Lung (tissue), 11 donors: ENCODE measurements at regions not wholly inside any gene's neighbourhood (a gene's known extent, or its start where the extent isn't known, plus 50 kb on each side); places are given as distances from the start of the nearest gene placed in this dataset.
A peak's percentile ranks its signal among the peaks of the same experiment; 100 is the strongest.

ENCODE experiments used
- ATAC-seq: fragments of 200-7000 bp; cut with Tn5 transposase; one replicate; pipeline ENCODE4 v1.9.1; 2020; ENCODE audit warnings: moderate number of reproducible peaks; ENCODE audit not compliant: insufficient read depth, low FRiP score
- DNase-seq, 3 donors: peaks; one replicate each; pipeline ENCODE4 v3.0.0-alpha.2; 2013 to 2017
- H3K27ac ChIP-seq, 2 donors: one replicate each; pipeline ENCODE4 v1.5.1; 2013; ENCODE audit warnings: mild to moderate bottlenecking in 2 of 2, moderate library complexity in 2 of 2, control low read depth in 1 of 2, inconsistent platforms in 1 of 2, low read depth in 1 of 2, low read length in 1 of 2
- H3K27me3 ChIP-seq, 3 donors: one replicate each; pipeline ENCODE4 v1.5.1; 2013; ENCODE audit warnings: low read length in 2 of 3; ENCODE audit not compliant: control insufficient read depth in 3 of 3, insufficient read depth in 3 of 3
- H3K36me3 ChIP-seq, 4 donors: one replicate each; pipeline ENCODE4 v1.5.1; 2013; ENCODE audit warnings: low read length in 4 of 4, mild to moderate bottlenecking in 1 of 4, moderate library complexity in 1 of 4; ENCODE audit not compliant: control insufficient read depth in 4 of 4, insufficient read depth in 4 of 4
- H3K4me1 ChIP-seq, 5 donors: one replicate each; pipeline ENCODE4 v1.5.1; 2013; ENCODE audit warnings: low read length in 5 of 5, mild to moderate bottlenecking in 2 of 5, moderate library complexity in 1 of 5; ENCODE audit not compliant: control insufficient read depth in 5 of 5, insufficient read depth in 5 of 5
- H3K4me3 ChIP-seq: one replicate; pipeline ENCODE4 v1.5.1; 2013; ENCODE audit warnings: mild to moderate bottlenecking, control low read depth, moderate library complexity
- H3K9ac ChIP-seq, 2 donors: one replicate each; pipeline ENCODE4 v1.5.1; 2013; ENCODE audit warnings: low read length in 2 of 2, control low read depth in 1 of 2; ENCODE audit not compliant: insufficient read depth in 1 of 2
- H3K9me3 ChIP-seq, 4 donors: one replicate each; pipeline ENCODE4 v1.5.1; 2013; ENCODE audit warnings: low read length in 3 of 4, mild to moderate bottlenecking in 1 of 4, moderate library complexity in 1 of 4; ENCODE audit not compliant: control insufficient read depth in 4 of 4, insufficient read depth in 3 of 4
- WGBS, 2 donors: extraction: QIAGEN DNeasy Blood & Tissue Kit; methylation state at CpG; one replicate each; pipeline ENCODE4 v1.1.7; 2013; 5-methylcytosine and 5-hydroxymethylcytosine counted together
- TF ChIP-seq, protein P1 (sequence below): IDR thresholded peaks from 2 replicates; pipeline ENCODE4 v1.5.1; 2012; ENCODE audit warnings: mild to moderate bottlenecking; ENCODE audit errors: control extremely low read depth, extremely low read depth
- donor health status: control.
- donor health status: control.
- donor health status: Bipolar disorder and iron deficiency.
- donor health status: healthy.
- donor health status: DM: yes; HTN: yes; CAD: no.

DNA sequence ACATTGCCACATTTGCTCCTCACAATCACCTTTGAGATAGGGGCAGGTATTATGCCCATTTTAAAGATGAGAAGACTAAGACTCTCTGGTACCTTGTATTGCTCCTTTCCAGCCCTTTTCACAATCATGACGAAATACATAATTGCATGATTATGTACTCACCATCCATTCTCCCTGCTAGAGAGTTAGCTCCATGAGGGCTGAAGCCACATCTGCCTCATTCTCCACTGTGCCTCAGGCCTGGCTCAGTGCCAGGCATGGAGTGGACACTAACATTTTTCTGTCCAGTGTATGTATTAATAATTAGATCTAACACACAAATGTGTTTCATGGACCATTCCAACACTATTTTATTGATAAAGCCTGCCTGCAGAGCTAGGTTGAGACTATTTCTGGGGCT is 191.4 kb downstream of the MINAR1 start:
- peaks cover 0 to 3% (median 0%) of the 10 kb centered on the region in 4 donors for H3K9me3 ChIP-seq
- TF ChIP-seq, protein P1, sequence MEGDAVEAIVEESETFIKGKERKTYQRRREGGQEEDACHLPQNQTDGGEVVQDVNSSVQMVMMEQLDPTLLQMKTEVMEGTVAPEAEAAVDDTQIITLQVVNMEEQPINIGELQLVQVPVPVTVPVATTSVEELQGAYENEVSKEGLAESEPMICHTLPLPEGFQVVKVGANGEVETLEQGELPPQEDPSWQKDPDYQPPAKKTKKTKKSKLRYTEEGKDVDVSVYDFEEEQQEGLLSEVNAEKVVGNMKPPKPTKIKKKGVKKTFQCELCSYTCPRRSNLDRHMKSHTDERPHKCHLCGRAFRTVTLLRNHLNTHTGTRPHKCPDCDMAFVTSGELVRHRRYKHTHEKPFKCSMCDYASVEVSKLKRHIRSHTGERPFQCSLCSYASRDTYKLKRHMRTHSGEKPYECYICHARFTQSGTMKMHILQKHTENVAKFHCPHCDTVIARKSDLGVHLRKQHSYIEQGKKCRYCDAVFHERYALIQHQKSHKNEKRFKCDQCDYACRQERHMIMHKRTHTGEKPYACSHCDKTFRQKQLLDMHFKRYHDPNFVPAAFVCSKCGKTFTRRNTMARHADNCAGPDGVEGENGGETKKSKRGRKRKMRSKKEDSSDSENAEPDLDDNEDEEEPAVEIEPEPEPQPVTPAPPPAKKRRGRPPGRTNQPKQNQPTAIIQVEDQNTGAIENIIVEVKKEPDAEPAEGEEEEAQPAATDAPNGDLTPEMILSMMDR: no peak
- peaks cover 0 to 3% (median 0%) of the 10 kb centered on the region in 3 donors for H3K27me3 ChIP-seq
- ATAC-seq (no peak), DNase-seq (no peak)
- H3K4me1 ChIP-seq: no peaks in the 10 kb centered on the region
- no peaks in the 10 kb centered on the region for H3K36me3 ChIP-seq
- WGBS, 2 donors: 73 to 78% methylated on average over 1 of the region's 1 CpG
- H3K9ac ChIP-seq: no peak overlapping the region
- H3K27ac ChIP-seq: no peak overlapping the region
- H3K4me3 ChIP-seq: no peak overlapping the region

DNA sequence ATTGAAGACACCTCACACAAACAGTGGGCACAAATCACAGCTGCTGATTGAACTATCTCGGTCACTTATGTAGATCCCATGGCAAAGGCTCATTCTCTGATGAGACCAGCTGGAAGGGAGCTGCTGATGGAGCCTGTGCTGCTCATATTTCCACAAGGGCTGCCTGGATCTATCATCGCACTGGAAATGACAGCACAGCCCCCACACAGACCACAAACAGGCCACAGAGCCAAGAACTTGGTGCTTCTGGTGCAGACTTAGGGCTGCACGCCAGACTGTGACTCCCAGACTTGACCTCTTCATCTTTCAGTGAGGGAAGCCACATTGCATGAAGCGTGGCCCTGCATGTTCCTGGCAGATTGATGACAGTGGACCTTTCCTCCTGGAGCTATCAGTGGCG is 197.6 kb downstream of the MINAR1 start:
- WGBS, 2 donors: 67 to 84% methylated on average over 5 of the region's 5 CpGs
- ATAC-seq: peak; percentile 19
- TF ChIP-seq, protein P1: no peak
- peaks cover 0 to 2% (median 0%) of the 10 kb centered on the region in 5 donors for H3K4me1 ChIP-seq
- no peak overlapping the region for H3K4me3 ChIP-seq
- H3K9ac ChIP-seq: no peak overlapping the region
- H3K27ac ChIP-seq: no peak overlapping the region
- peak; percentile 19 to 49 (median 26) for DNase-seq
- H3K9me3 ChIP-seq: peaks cover 0 to 11% (median 0%) of the 10 kb centered on the region in 4 donors
- peaks cover 0 to 3% (median 0%) of the 10 kb centered on the region in 3 donors for H3K27me3 ChIP-seq
- no peaks in the 10 kb centered on the region for H3K36me3 ChIP-seq

DNA sequence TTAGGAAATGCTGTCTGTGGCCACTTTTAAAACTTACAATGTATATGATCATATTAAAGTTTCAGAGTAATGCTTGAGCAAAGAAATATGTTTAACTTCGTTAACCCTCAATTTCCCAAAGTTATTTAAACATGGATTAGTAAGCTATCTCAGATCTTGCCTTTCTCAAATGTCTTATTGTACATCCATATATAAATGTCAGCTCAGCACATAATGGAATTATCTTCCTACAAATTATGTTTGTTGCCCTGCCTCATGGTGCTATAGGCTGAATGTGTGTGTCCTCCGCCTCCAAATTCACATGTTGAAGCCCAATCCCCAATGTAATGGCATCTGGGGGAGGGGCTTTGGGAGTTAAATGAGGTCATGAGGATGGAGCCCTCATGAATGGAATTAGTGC is 200.3 kb downstream of the MINAR1 start:
- peaks cover 0 to 13% (median 0%) of the 10 kb centered on the region in 4 donors for H3K9me3 ChIP-seq
- no peaks in the 10 kb centered on the region for H3K27me3 ChIP-seq
- H3K27ac ChIP-seq: no peak overlapping the region
- 87 to 95% methylated on average over 2 of the region's 2 CpGs for WGBS, 2 donors
- no peak overlapping the region for H3K4me3 ChIP-seq
- peaks cover 0 to 2% (median 0%) of the 10 kb centered on the region in 5 donors for H3K4me1 ChIP-seq
- TF ChIP-seq, protein P1: no peak
- H3K36me3 ChIP-seq: no peaks in the 10 kb centered on the region
- no peak overlapping the region for H3K9ac ChIP-seq
- DNase-seq (no peak), ATAC-seq (no peak)

DNA sequence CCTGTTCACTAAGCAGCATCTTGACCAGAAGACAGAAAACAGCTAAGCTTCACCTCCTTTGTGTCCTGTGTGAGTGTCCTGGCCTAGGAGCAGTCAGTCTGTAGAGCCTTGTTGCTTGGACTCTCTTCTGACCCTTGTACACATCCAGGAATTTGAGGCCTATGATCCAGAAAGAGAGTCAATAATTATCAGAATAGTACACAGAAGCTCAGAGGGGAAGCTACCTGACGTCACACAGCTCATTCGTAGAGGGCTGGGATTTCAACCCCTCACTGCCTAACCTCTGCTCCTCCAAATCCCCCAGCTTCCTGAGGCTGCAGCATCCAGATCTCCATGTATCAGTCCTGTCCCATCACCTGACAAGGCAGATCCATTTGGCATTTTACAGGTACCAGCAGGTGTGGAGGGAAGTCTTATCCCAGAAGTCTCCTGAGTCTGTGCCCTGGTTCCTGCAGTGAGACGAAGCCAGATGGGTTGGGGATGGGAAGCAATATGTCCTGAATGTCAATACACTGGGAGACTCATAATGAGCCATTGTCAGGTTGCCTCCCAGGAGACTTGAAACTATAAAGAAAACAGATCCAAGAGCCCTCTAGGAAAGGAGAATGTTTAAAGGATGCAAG is 203.1 kb downstream of the MINAR1 start:
- no peak overlapping the region for H3K9ac ChIP-seq
- H3K36me3 ChIP-seq: no peaks in the 10 kb centered on the region
- TF ChIP-seq, protein P1: no peak
- H3K4me1 ChIP-seq: no peaks in the 10 kb centered on the region
- H3K4me3 ChIP-seq: no peak overlapping the region
- H3K27ac ChIP-seq: no peak overlapping the region
- no peak for ATAC-seq
- no peaks in the 10 kb centered on the region for H3K27me3 ChIP-seq
- DNase-seq: no peak
- WGBS, 2 donors: 56 to 63% methylated on average over 3 of the region's 3 CpGs
- peaks cover 0 to 7% (median 0%) of the 10 kb centered on the region in 4 donors for H3K9me3 ChIP-seq
